CD8-positive, alpha-beta memory T cell (primary cell): ENCODE measurements at regions not wholly inside any gene's neighbourhood (a gene's known extent, or its start where the extent isn't known, plus 50 kb on each side); places are given as distances from the start of the nearest gene placed in this dataset.

ENCODE experiments used
- CTCF ChIA-PET: fragments of 350-600 bp; sonication (Branson Sonifier 250); formaldehyde crosslinking; loops from one replicate; lab custom pipeline; 2021; ENCODE audit warnings: antibody characterized with exemption; lab: Charles Lee
- POLR2A ChIA-PET: fragments of 350-600 bp; sonication (Branson Sonifier 250); formaldehyde crosslinking; loops from one replicate; lab custom pipeline; 2021; ENCODE audit warnings: antibody characterized with exemption; lab: Charles Lee
- DNase-seq, 5 donors: peaks; one replicate each; pipeline versions ENCODE4 v3.0.0 to v3.0.0-alpha.2; 2020 to 2022; ENCODE audit warnings: mixed read lengths in 1 of 5
- H3K27ac ChIP-seq: one replicate; pipeline ENCODE4 v1.7.0; 2013; ENCODE audit warnings: low read depth, mild to moderate bottlenecking, low read length, moderate library complexity
- H3K27me3 ChIP-seq: 2 replicates; pipeline ENCODE4 v1.7.0; 2013; ENCODE audit warnings: low read length, mild to moderate bottlenecking; ENCODE audit not compliant: insufficient read depth, poor library complexity, severe bottlenecking
- H3K36me3 ChIP-seq: 2 replicates; pipeline ENCODE4 v1.7.0; 2013; ENCODE audit warnings: mild to moderate bottlenecking, low read length, moderate library complexity; ENCODE audit not compliant: insufficient read depth
- H3K4me1 ChIP-seq: 2 replicates; pipeline ENCODE4 v1.7.0; 2013; ENCODE audit warnings: mild to moderate bottlenecking, low read length, moderate library complexity; ENCODE audit not compliant: insufficient read depth
- H3K4me3 ChIP-seq: 2 replicates; pipeline ENCODE4 v1.7.0; 2013; ENCODE audit warnings: mild to moderate bottlenecking, low read length
- H3K9me3 ChIP-seq: 2 replicates; pipeline ENCODE4 v1.7.0; 2013; ENCODE audit warnings: mild to moderate bottlenecking, low read length
- H3K27ac Mint-ChIP-seq, 8 donors: one replicate each; pipeline ENCODE4 v1.8.0; 2020 to 2021; ENCODE audit warnings: mixed read lengths in 8 of 8, mild to moderate bottlenecking in 6 of 8, inconsistent platforms in 3 of 8, moderate library complexity in 3 of 8
- H3K27me3 Mint-ChIP-seq, 2 donors: one replicate each; pipeline ENCODE4 v1.8.0; 2020 to 2021; ENCODE audit warnings: mixed read lengths in 2 of 2, mild to moderate bottlenecking in 1 of 2, moderate library complexity in 1 of 2
- H3K36me3 Mint-ChIP-seq, 3 donors: one replicate each; pipeline ENCODE4 v1.8.0; 2020 to 2021; ENCODE audit warnings: mixed read lengths in 3 of 3, inconsistent platforms in 1 of 3, mild to moderate bottlenecking in 1 of 3
- H3K4me1 Mint-ChIP-seq, 3 donors: one replicate each; pipeline ENCODE4 v1.8.0; 2020 to 2021; ENCODE audit warnings: mixed read lengths in 3 of 3, inconsistent platforms in 1 of 3, mild to moderate bottlenecking in 1 of 3
- H3K4me3 Mint-ChIP-seq, 7 donors: one replicate each; pipeline ENCODE4 v1.8.0; 2020 to 2021; ENCODE audit warnings: mixed read lengths in 7 of 7, mild to moderate bottlenecking in 6 of 7, moderate library complexity in 4 of 7, inconsistent platforms in 2 of 7
- H3K9me3 Mint-ChIP-seq, 5 donors: one replicate each; pipeline ENCODE4 v1.8.0; 2020 to 2022; ENCODE audit warnings: mixed read lengths in 5 of 5, mild to moderate bottlenecking in 3 of 5, moderate library complexity in 2 of 5, inconsistent platforms in 1 of 5

GRCh38 chr15:69532066-69532465 is 79.4 kb downstream of the RPLP1 start:
- H3K27ac ChIP-seq: no peak overlapping the region
- H3K4me1 ChIP-seq: no peaks in the 10 kb centered on the region
- Mint-ChIP-seq H3K36me3 (no peaks in the 10 kb centered on the region), H3K4me1 (no peaks in the 10 kb centered on the region), H3K27ac (peak overlapping the region in 1 of 8 donors; percentile 91), H3K27me3 (peaks cover 7 to 28% of the 10 kb centered on the region in 2 donors), H3K9me3 (no peaks in the 10 kb centered on the region), H3K4me3 (no peak overlapping the region)
- no peaks in the 10 kb centered on the region for H3K27me3 ChIP-seq
- H3K4me3 ChIP-seq: no peak overlapping the region
- no peaks in the 10 kb centered on the region for H3K36me3 ChIP-seq
- ChIA-PET CTCF (no interaction called here), POLR2A (no interaction called here)
- no peaks in the 10 kb centered on the region for H3K9me3 ChIP-seq
- no peak for DNase-seq

- H3K36me3 Mint-ChIP-seq: no peaks in the 10 kb centered on the region
- no peaks in the 10 kb centered on the region for H3K9me3 Mint-ChIP-seq
- peaks cover 7 to 28% of the 10 kb centered on the region in 2 donors for H3K27me3 Mint-ChIP-seq
- Histone ChIP-seq H3K36me3 (no peaks in the 10 kb centered on the region), H3K4me3 (no peak overlapping the region), H3K4me1 (no peaks in the 10 kb centered on the region), H3K27ac (no peak overlapping the region), H3K9me3 (no peaks in the 10 kb centered on the region), H3K27me3 (no peaks in the 10 kb centered on the region)
- DNase-seq: no peak
- ChIA-PET CTCF (no interaction called here), POLR2A (no interaction called here)
- no peak overlapping the region for H3K27ac Mint-ChIP-seq
- H3K4me3 Mint-ChIP-seq: no peak overlapping the region
- H3K4me1 Mint-ChIP-seq: no peaks in the 10 kb centered on the region
Observed at GRCh38 chr15:69532856-69533255, 80.2 kb downstream of the RPLP1 start.

- peaks cover 9 to 28% of the 10 kb centered on the region in 2 donors for H3K27me3 Mint-ChIP-seq
- ChIA-PET POLR2A (no interaction called here), CTCF (no interaction called here)
- Histone ChIP-seq H3K27me3 (no peaks in the 10 kb centered on the region), H3K36me3 (no peaks in the 10 kb centered on the region), H3K9me3 (no peaks in the 10 kb centered on the region), H3K4me3 (no peak overlapping the region), H3K4me1 (no peaks in the 10 kb centered on the region), H3K27ac (no peak overlapping the region)
- peak overlapping the region in 1 of 8 donors; percentile 9 for H3K27ac Mint-ChIP-seq
- no peaks in the 10 kb centered on the region for H3K9me3 Mint-ChIP-seq
- H3K36me3 Mint-ChIP-seq: no peaks in the 10 kb centered on the region
- H3K4me3 Mint-ChIP-seq: no peak overlapping the region
- H3K4me1 Mint-ChIP-seq: no peaks in the 10 kb centered on the region
- no peak for DNase-seq
Observed at GRCh38 chr15:69533522-69533921, 80.9 kb downstream of the RPLP1 start.

DNA sequence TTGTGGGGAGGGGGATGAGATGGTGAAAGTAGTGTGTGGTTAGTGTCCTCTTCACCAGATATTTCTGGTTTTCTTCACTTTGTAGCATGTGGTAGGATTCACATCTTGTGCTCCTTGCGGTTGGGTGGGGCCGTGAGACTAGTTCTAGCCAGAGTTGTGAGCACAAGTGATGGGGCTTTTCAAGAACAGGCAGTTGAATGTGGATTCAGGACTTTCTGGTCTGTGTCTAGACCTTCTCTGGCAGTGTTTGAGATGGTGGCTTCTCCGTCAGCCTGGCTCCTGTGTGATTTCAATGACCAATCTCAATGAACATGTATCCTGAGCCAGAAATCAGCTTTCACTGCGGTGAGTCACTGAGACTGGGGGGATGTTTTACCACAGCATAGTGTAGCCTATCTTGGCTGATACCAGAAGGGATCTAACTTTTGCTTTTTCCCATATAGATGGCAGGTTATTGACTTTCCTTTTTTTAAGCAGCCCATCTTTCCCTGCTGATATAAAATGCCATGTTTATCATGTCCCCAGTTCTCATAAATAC is 82.6 kb downstream of the RPLP1 start:
- ChIA-PET CTCF (interaction anchor here (1.1 kb wide), 1 partner anchor 30 kb away, joined by 3 read pairs; no protein-coding TSS in a partner anchor), POLR2A (no interaction called here)
- Mint-ChIP-seq H3K27ac (no peak overlapping the region), H3K9me3 (no peaks in the 10 kb centered on the region), H3K4me3 (no peak overlapping the region), H3K27me3 (peaks cover 6 to 28% of the 10 kb centered on the region in 2 donors), H3K36me3 (no peaks in the 10 kb centered on the region), H3K4me1 (no peaks in the 10 kb centered on the region)
- H3K27me3 ChIP-seq: no peaks in the 10 kb centered on the region
- no peaks in the 10 kb centered on the region for H3K9me3 ChIP-seq
- no peak overlapping the region for H3K4me3 ChIP-seq
- H3K27ac ChIP-seq: no peak overlapping the region
- H3K4me1 ChIP-seq: no peaks in the 10 kb centered on the region
- no peak for DNase-seq
- H3K36me3 ChIP-seq: no peaks in the 10 kb centered on the region

- DNase-seq: no peak
- no peak overlapping the region for H3K27ac ChIP-seq
- POLR2A ChIA-PET: no interaction called here
- no peaks in the 10 kb centered on the region for H3K36me3 Mint-ChIP-seq
- no peak overlapping the region for H3K4me3 ChIP-seq
- no peaks in the 10 kb centered on the region for H3K9me3 Mint-ChIP-seq
- no peaks in the 10 kb centered on the region for H3K4me1 Mint-ChIP-seq
- peaks cover 6 to 23% of the 10 kb centered on the region in 2 donors for H3K27me3 Mint-ChIP-seq
- H3K9me3 ChIP-seq: no peaks in the 10 kb centered on the region
- H3K4me1 ChIP-seq: no peaks in the 10 kb centered on the region
- H3K36me3 ChIP-seq: no peaks in the 10 kb centered on the region
- H3K27ac Mint-ChIP-seq: peak overlapping the region in 1 of 8 donors; percentile 69
- H3K27me3 ChIP-seq: no peaks in the 10 kb centered on the region
- H3K4me3 Mint-ChIP-seq: no peak overlapping the region
- CTCF ChIA-PET: interaction anchor here (1.1 kb wide), 1 partner anchor 31 kb away, joined by 3 read pairs; no protein-coding TSS in a partner anchor
Observed at GRCh38 chr15:69535998-69536397, 83.4 kb downstream of the RPLP1 start.

DNA sequence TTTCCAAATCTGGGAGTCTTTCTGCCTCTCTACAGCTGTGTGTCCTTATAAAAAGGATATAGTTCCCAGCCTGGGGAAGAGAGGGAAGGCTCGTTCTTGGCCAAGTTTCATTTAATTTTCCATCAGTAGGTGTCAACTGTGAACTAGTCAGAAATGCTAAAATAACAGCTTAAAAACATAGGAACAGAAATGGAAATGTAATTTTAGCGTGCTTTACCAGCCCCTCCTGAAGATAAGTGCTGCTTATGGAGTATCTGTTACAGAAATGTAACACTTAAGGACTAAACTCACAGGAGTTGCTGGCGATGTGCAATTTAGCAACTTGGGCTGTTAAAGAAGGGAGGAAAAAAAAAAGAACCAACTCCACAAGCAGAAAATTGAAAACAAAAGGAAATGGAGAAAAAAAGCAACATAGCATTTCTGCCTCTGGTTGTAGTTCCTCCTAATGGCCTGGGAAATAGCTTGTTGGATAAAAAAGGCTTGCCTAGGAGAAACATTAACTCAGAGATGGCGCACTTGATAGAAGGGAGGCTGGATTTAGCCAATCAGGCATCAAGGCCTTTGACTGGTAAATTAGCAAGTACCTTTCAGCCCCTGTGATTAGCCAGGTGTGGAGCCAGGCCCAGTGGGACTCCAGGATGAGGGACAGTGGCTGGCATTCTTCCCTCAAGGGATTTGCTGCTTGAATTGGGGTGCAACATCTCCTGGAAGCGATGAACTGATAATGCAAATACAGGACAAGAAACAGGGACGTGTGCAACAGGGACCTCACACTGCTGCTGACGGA is 84.3 kb downstream of the RPLP1 start:
- Mint-ChIP-seq H3K36me3 (no peaks in the 10 kb centered on the region), H3K4me1 (no peaks in the 10 kb centered on the region), H3K27me3 (peaks cover 6 to 23% of the 10 kb centered on the region in 2 donors), H3K27ac (no peak overlapping the region), H3K9me3 (no peaks in the 10 kb centered on the region), H3K4me3 (no peak overlapping the region)
- DNase-seq: no peak
- Histone ChIP-seq H3K4me1 (no peaks in the 10 kb centered on the region), H3K36me3 (no peaks in the 10 kb centered on the region), H3K4me3 (no peak overlapping the region), H3K27me3 (no peaks in the 10 kb centered on the region), H3K9me3 (no peaks in the 10 kb centered on the region), H3K27ac (no peak overlapping the region)
- CTCF ChIA-PET: no interaction called here
- POLR2A ChIA-PET: no interaction called here

DNA sequence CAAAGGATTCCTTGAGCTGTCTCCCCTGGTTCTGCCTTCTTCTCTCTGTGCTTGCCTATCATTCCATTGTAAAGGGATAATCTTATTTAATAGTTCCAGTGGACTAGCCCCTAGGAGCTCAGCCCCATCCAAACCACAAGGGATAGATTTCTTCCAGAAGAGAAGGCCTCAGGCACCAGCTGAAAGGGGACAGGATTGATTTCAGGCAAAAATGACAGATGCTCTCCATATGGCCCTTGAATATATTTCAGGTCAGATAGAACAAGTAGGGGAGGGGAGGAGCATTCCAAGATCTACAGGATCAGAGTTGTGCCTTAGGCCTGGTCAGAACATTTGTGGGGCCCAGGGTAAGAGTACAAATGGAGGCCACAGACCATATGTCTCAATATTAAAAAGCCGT is 85.3 kb downstream of the RPLP1 start:
- Mint-ChIP-seq H3K4me1 (no peaks in the 10 kb centered on the region), H3K36me3 (no peaks in the 10 kb centered on the region), H3K27ac (no peak overlapping the region), H3K9me3 (no peaks in the 10 kb centered on the region), H3K27me3 (peaks cover 6 to 18% of the 10 kb centered on the region in 2 donors), H3K4me3 (no peak overlapping the region)
- Histone ChIP-seq H3K9me3 (no peaks in the 10 kb centered on the region), H3K27ac (no peak overlapping the region), H3K36me3 (no peaks in the 10 kb centered on the region), H3K27me3 (no peaks in the 10 kb centered on the region), H3K4me3 (no peak overlapping the region), H3K4me1 (no peaks in the 10 kb centered on the region)
- ChIA-PET CTCF (no interaction called here), POLR2A (no interaction called here)
- DNase-seq: no peak

GRCh38 chr15:69538379-69538778 is 85.8 kb downstream of the RPLP1 start:
- Mint-ChIP-seq H3K27ac (no peak overlapping the region), H3K4me1 (no peaks in the 10 kb centered on the region), H3K4me3 (no peak overlapping the region), H3K27me3 (peaks cover 6 to 16% of the 10 kb centered on the region in 2 donors), H3K9me3 (no peaks in the 10 kb centered on the region), H3K36me3 (no peaks in the 10 kb centered on the region)
- no peaks in the 10 kb centered on the region for H3K27me3 ChIP-seq
- no peak overlapping the region for H3K27ac ChIP-seq
- H3K4me1 ChIP-seq: no peaks in the 10 kb centered on the region
- POLR2A ChIA-PET: no interaction called here
- CTCF ChIA-PET: no interaction called here
- no peak for DNase-seq
- no peaks in the 10 kb centered on the region for H3K9me3 ChIP-seq
- no peaks in the 10 kb centered on the region for H3K36me3 ChIP-seq
- no peak overlapping the region for H3K4me3 ChIP-seq
